ENCODE measurements at regions not wholly inside any gene's neighbourhood (a gene's known extent, or its start where the extent isn't known, plus 50 kb on each side); places are given as distances from the start of the nearest gene placed in this dataset.

GRCh38 chrX:115892787-115893671, 277.5 kb upstream of the AGTR2 start:
- no peaks in the 10 kb centered on the region for H3K4me1 ChIP-seq (ENCODE audit: insufficient read depth, low read length)
- H3K4me1 Mint-ChIP-seq (ENCODE audit: low read depth, unreplicated experiment), result peaks cover 16% of the 10 kb centered on the region
- no peaks in the 10 kb centered on the region for H3K36me3 ChIP-seq (ENCODE audit: insufficient read depth, low read length)
- H3K79me2 ChIP-seq (ENCODE audit: insufficient read depth, low read length), result no peaks in the 10 kb centered on the region
- H3K9ac ChIP-seq (ENCODE audit: low read length), result no peak overlapping the region
- peaks cover 4% of the 10 kb centered on the region for H3K9me3 Mint-ChIP-seq (ENCODE audit: unreplicated experiment)
- H3K4me3 ChIP-seq (ENCODE audit: insufficient read depth, low read depth, low read length), result no peak overlapping the region
- peak; percentile 73 for FAIRE-seq
- DNase-seq (ENCODE audit: low read depth), result peak; percentile 24
- H3K4me3 Mint-ChIP-seq (ENCODE audit: unreplicated experiment), result no peak overlapping the region
- no peak overlapping the region for H3K4me2 ChIP-seq (ENCODE audit: low read length)
- no peaks in the 10 kb centered on the region for H3K9me3 ChIP-seq (ENCODE audit: insufficient read depth, low read depth, low read length)
- no peak overlapping the region for H3K27ac ChIP-seq (ENCODE audit: low read depth, low read length)
- no peaks in the 10 kb centered on the region for H3K36me3 Mint-ChIP-seq (ENCODE audit: low read depth, unreplicated experiment)
- H2AFZ ChIP-seq (ENCODE audit: low read depth, low read length), result no peak overlapping the region
- no peaks in the 10 kb centered on the region for H4K20me1 ChIP-seq (ENCODE audit: insufficient read depth, low read length)
- H3K27me3 Mint-ChIP-seq (ENCODE audit: low read depth, unreplicated experiment), result no peaks in the 10 kb centered on the region
- H3K27ac Mint-ChIP-seq (ENCODE audit: unreplicated experiment), result no peak overlapping the region
- no peaks in the 10 kb centered on the region for H3K27me3 ChIP-seq (ENCODE audit: insufficient read depth, low read length)
- TF ChIP-seq EZH2 (IDR thresholded peaks at IDR 0.05; ENCODE audit: insufficient read depth, low read length), result no peak
- TF ChIP-seq, protein P1, sequence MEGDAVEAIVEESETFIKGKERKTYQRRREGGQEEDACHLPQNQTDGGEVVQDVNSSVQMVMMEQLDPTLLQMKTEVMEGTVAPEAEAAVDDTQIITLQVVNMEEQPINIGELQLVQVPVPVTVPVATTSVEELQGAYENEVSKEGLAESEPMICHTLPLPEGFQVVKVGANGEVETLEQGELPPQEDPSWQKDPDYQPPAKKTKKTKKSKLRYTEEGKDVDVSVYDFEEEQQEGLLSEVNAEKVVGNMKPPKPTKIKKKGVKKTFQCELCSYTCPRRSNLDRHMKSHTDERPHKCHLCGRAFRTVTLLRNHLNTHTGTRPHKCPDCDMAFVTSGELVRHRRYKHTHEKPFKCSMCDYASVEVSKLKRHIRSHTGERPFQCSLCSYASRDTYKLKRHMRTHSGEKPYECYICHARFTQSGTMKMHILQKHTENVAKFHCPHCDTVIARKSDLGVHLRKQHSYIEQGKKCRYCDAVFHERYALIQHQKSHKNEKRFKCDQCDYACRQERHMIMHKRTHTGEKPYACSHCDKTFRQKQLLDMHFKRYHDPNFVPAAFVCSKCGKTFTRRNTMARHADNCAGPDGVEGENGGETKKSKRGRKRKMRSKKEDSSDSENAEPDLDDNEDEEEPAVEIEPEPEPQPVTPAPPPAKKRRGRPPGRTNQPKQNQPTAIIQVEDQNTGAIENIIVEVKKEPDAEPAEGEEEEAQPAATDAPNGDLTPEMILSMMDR (IDR thresholded peaks at IDR 0.05; ENCODE audit: insufficient read depth, low read depth, low read length), result no peak

DNA sequence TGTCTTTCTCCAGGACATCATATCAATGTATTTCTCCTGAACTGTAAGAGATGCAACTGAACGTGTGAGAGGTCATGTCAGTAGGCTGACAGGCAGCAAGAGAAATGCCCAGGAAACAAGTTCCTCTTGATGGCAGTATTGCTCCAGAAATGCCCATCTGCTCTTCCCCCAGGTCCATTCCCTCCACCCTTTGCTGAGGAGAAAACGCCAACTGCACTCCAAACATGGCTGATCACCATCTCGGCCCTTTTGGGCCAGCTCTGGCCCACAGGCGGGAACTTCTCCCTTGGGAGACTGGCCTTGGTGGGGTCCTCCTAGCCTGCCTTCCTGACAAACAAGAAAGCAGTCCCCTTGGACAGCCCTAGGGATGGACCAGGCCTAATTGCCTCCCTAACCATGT, 276.5 kb upstream of the AGTR2 start:
- Histone ChIP-seq H3K79me2 (ENCODE audit: insufficient read depth, low read length) (no peaks in the 10 kb centered on the region), H3K4me2 (ENCODE audit: low read length) (no peak overlapping the region), H3K27me3 (ENCODE audit: insufficient read depth, low read length) (no peaks in the 10 kb centered on the region), H3K9me3 (ENCODE audit: insufficient read depth, low read depth, low read length) (no peaks in the 10 kb centered on the region), H3K27ac (ENCODE audit: low read depth, low read length) (no peak overlapping the region), H4K20me1 (ENCODE audit: insufficient read depth, low read length) (no peaks in the 10 kb centered on the region), H3K4me3 (ENCODE audit: insufficient read depth, low read depth, low read length) (no peak overlapping the region), H2AFZ (ENCODE audit: low read depth, low read length) (no peak overlapping the region), H3K4me1 (ENCODE audit: insufficient read depth, low read length) (no peaks in the 10 kb centered on the region), H3K9ac (ENCODE audit: low read length) (no peak overlapping the region), H3K36me3 (ENCODE audit: insufficient read depth, low read length) (no peaks in the 10 kb centered on the region)
- peaks cover 4% of the 10 kb centered on the region for H3K9me3 Mint-ChIP-seq (ENCODE audit: unreplicated experiment)
- TF ChIP-seq, protein P1 (IDR thresholded peaks at IDR 0.05; ENCODE audit: insufficient read depth, low read depth, low read length), result no peak
- no peak for TF ChIP-seq EZH2 (IDR thresholded peaks at IDR 0.05; ENCODE audit: insufficient read depth, low read length)
- no peaks in the 10 kb centered on the region for H3K27me3 Mint-ChIP-seq (ENCODE audit: low read depth, unreplicated experiment)
- no peaks in the 10 kb centered on the region for H3K36me3 Mint-ChIP-seq (ENCODE audit: low read depth, unreplicated experiment)
- FAIRE-seq, result peak; percentile 74
- peaks cover 16% of the 10 kb centered on the region for H3K4me1 Mint-ChIP-seq (ENCODE audit: low read depth, unreplicated experiment)
- DNase-seq (ENCODE audit: low read depth), result peak; percentile 3
- no peak overlapping the region for H3K4me3 Mint-ChIP-seq (ENCODE audit: unreplicated experiment)
- no peak overlapping the region for H3K27ac Mint-ChIP-seq (ENCODE audit: unreplicated experiment)

All from astrocyte (in vitro differentiated cells and primary cell).